Fibroblast of lung (primary cell): ENCODE measurements at regions not wholly inside any gene's neighbourhood (a gene's known extent, or its start where the extent isn't known, plus 50 kb on each side); places are given as distances from the start of the nearest gene placed in this dataset.

Experiments
- CTCF ChIP-seq, 2 donors: IDR thresholded peaks in 1 of 2; conservative IDR thresholded peaks in 1 of 2; 1 replicate in 1 of 2; 2 replicates in 1 of 2; pipeline ENCODE4 v1.5.1; 2011 to 2012; ENCODE audit warnings: low read length in 2 of 2, control low read depth in 1 of 2, inconsistent platforms in 1 of 2, low read depth in 1 of 2, mild to moderate bottlenecking in 1 of 2
- EZH2 ChIP-seq: IDR thresholded peaks from 2 replicates; pipeline ENCODE4 v1.5.1; 2012; ENCODE audit warnings: low read length, control low read depth, mild to moderate bottlenecking; ENCODE audit errors: missing control alignments

DNA sequence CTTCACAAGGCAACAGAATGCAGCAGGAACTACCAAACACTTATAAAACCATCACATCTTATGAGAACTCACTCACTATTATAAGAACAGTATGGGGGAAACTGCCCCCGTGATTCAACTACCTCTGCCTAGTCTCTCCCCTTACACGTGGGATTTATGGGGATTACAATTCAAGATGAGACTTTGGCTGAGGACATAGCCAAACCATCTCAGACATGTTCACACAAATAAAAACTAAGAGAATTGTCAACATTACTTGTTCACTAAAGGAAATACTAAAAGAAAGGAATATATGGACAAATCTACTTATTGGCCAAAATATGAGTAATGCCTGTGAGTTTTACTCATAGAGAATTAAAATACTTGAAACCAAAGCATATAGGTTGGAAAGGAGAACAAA lies 505.1 kb downstream of the IGSF11 start:
- no peak for TF ChIP-seq CTCF (conservative IDR thresholded peaks at IDR 0.05 in 1 of 2, IDR thresholded peaks at IDR 0.05 in 1 of 2; ENCODE audit: low read depth in 1 of 2, low read length in 2 of 2)
- TF ChIP-seq EZH2: no peak
